Nephron progenitor cell (in vitro differentiated cells): ENCODE measurements at regions not wholly inside any gene's neighbourhood (a gene's known extent, or its start where the extent isn't known, plus 50 kb on each side); places are given as distances from the start of the nearest gene placed in this dataset.

ENCODE experiments used
- DNase-seq: peaks from one replicate; pipeline ENCODE4 v3.0.0; 2021
- H3K27ac Mint-ChIP-seq: 2 replicates; pipeline ENCODE4 v1.8.0; 2021; ENCODE audit warnings: mild to moderate bottlenecking, moderate library complexity, mixed read lengths
- H3K27me3 Mint-ChIP-seq: 2 replicates; pipeline ENCODE4 v1.8.0; 2021; ENCODE audit warnings: mild to moderate bottlenecking, low read depth, mixed read lengths; ENCODE audit not compliant: poor library complexity
- H3K36me3 Mint-ChIP-seq: 2 replicates; pipeline ENCODE4 v1.8.0; 2021; ENCODE audit warnings: low read depth, mixed read lengths
- H3K4me1 Mint-ChIP-seq: 2 replicates; pipeline ENCODE4 v1.8.0; 2021; ENCODE audit warnings: mixed read lengths
- H3K4me3 Mint-ChIP-seq: 2 replicates; pipeline ENCODE4 v1.8.0; 2021; ENCODE audit warnings: mild to moderate bottlenecking, moderate library complexity, mixed read lengths
- H3K9me3 Mint-ChIP-seq: 2 replicates; pipeline ENCODE4 v1.8.0; 2021; ENCODE audit warnings: mild to moderate bottlenecking, moderate library complexity, mixed read lengths
- TF ChIP-seq, protein P1 (sequence below): fragments of 200-600 bp; sonication (generic); IDR thresholded peaks from 2 replicates; pipeline ENCODE4 v1.5.0; 2021; ENCODE audit warnings: antibody characterized with exemption

DNA sequence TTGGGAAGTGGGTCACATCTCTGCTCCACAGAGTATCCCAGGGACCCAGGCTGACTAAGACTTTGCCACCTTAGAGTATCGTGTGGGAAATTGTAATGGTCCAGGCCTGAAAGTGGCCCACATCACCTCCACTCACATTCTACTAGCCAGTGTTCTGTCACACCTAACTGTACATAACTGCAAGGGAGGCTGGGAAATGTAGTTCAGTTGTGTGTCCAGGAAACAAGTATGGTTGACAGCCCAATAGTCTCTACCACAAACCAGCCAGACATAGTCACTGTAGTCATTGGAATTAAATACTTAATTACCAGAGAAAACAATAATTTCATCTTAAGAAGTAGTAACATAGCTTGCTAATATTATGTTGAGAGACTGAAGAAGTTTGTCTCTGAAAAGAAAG lies 233.4 kb upstream of the S100G start:
- no peaks in the 10 kb centered on the region for H3K9me3 Mint-ChIP-seq
- H3K27me3 Mint-ChIP-seq, result no peaks in the 10 kb centered on the region
- H3K4me1 Mint-ChIP-seq, result peaks cover 8% of the 10 kb centered on the region
- H3K27ac Mint-ChIP-seq, result no peak overlapping the region
- no peak for DNase-seq
- TF ChIP-seq, protein P1, sequence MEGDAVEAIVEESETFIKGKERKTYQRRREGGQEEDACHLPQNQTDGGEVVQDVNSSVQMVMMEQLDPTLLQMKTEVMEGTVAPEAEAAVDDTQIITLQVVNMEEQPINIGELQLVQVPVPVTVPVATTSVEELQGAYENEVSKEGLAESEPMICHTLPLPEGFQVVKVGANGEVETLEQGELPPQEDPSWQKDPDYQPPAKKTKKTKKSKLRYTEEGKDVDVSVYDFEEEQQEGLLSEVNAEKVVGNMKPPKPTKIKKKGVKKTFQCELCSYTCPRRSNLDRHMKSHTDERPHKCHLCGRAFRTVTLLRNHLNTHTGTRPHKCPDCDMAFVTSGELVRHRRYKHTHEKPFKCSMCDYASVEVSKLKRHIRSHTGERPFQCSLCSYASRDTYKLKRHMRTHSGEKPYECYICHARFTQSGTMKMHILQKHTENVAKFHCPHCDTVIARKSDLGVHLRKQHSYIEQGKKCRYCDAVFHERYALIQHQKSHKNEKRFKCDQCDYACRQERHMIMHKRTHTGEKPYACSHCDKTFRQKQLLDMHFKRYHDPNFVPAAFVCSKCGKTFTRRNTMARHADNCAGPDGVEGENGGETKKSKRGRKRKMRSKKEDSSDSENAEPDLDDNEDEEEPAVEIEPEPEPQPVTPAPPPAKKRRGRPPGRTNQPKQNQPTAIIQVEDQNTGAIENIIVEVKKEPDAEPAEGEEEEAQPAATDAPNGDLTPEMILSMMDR, result no peak
- no peak overlapping the region for H3K4me3 Mint-ChIP-seq
- H3K36me3 Mint-ChIP-seq, result peaks cover 8% of the 10 kb centered on the region

DNA sequence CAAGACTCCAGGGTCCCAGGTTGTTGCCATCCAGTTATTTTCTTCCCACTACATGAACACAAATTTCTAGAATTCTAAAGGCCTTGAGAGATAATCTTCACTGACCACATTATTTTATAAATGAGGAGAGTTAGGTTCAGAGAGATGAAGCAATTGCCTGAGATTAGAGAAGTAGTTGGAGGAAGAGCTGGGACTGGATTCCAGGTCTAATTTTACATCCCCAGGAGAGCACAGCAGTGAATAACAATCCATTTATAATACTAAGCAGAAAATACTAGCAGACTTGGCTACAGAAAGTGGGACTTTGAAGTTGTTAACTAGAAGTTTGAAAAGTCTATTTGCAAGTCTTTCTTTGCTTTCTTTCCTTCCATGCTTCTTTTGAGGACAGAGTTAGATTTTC lies 231.3 kb upstream of the S100G start:
- Mint-ChIP-seq H3K27me3 (no peaks in the 10 kb centered on the region), H3K4me1 (no peaks in the 10 kb centered on the region), H3K9me3 (peaks cover 13% of the 10 kb centered on the region), H3K4me3 (no peak overlapping the region), H3K36me3 (peaks cover 16% of the 10 kb centered on the region), H3K27ac (no peak overlapping the region)
- no peak for DNase-seq
- TF ChIP-seq, protein P1, result no peak

DNA sequence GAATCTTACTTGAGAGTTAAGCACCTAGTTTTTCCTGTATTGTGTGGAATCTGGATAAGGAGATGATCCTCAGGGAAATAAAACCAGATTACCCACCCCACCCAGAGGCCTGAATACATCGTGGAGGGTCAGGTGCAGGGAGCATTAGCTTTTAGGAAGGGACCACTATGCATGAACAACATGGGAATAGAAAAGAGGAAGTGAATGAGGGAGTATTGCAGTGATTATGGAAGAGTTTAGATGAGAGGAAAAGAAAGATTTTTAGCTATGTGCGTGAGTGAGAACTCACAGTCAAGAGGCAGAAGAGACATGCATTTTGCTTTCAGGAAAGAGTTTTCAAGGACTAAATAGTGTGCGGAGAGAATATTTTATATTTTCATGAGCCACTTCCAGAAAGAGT lies 222.3 kb upstream of the S100G start:
- peaks cover 7% of the 10 kb centered on the region for H3K9me3 Mint-ChIP-seq
- H3K36me3 Mint-ChIP-seq, result peaks cover 7% of the 10 kb centered on the region
- DNase-seq, result no peak
- TF ChIP-seq, protein P1, result no peak
- no peak overlapping the region for H3K27ac Mint-ChIP-seq
- H3K4me3 Mint-ChIP-seq, result no peak overlapping the region
- H3K4me1 Mint-ChIP-seq, result no peaks in the 10 kb centered on the region
- no peaks in the 10 kb centered on the region for H3K27me3 Mint-ChIP-seq

DNA sequence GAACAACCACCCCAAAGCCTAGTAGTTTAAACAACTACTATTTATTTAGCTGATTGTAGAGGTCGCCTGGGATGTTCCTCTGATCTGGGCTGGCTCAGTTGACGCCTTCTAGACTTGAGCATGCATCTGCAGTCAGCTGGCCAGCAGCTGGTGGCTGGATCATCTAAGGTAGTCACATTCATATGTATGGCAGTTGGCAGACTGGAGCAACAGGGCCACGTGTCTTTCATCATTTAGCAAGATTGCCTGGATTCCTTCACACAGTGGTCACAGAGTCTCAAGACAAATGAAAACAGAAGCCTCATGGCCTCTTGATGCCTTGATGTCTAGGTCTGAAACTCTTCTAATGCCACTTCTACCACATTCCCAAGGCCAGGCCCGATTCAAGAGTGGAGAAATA lies 220.6 kb upstream of the S100G start:
- H3K4me3 Mint-ChIP-seq, result no peak overlapping the region
- TF ChIP-seq, protein P1, result no peak
- H3K4me1 Mint-ChIP-seq, result no peaks in the 10 kb centered on the region
- DNase-seq, result no peak
- no peak overlapping the region for H3K27ac Mint-ChIP-seq
- no peaks in the 10 kb centered on the region for H3K9me3 Mint-ChIP-seq
- no peaks in the 10 kb centered on the region for H3K36me3 Mint-ChIP-seq
- no peaks in the 10 kb centered on the region for H3K27me3 Mint-ChIP-seq

DNA sequence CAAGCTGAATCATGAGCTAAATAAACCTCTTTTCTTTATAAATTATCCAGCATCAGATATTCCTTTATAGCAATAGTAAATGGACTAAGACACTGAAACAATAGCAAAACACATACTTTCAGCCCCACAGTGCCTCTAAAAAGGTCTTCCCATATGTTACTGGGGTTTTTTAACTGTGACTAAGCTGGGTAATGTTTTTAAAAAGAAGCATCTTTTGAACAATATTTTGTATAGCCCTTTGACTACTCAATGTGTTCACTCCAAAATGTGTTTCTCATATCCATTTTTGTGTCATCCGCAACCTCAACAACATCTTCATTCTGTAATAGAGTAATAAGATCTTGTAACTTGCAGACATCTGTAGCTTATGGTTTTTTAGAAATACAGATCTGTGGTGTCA lies 218.7 kb upstream of the S100G start:
- H3K36me3 Mint-ChIP-seq, result no peaks in the 10 kb centered on the region
- DNase-seq, result no peak
- H3K27ac Mint-ChIP-seq, result no peak overlapping the region
- TF ChIP-seq, protein P1, result no peak
- peaks cover 1% of the 10 kb centered on the region for H3K4me1 Mint-ChIP-seq
- no peaks in the 10 kb centered on the region for H3K9me3 Mint-ChIP-seq
- H3K27me3 Mint-ChIP-seq, result no peaks in the 10 kb centered on the region
- H3K4me3 Mint-ChIP-seq, result no peak overlapping the region

DNA sequence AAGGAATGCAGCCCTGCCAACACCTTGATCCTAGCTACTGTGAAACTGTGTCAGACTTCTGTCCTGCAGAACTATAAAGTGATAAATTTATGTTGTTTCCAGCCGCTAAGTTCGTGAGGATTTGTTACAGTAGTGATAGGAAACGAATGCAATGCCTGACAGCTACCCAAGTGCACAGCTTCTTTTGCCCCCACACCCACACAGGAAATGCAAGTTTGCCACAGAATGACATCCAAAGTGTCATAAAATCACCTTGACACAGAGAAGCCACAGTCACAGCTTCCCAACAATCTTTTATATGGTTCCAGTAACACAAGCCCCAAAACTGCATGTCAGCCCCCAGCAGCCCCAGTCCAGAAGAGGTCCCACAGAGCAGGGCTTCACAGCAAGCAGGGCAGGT lies 216.9 kb upstream of the S100G start:
- Mint-ChIP-seq H3K27me3 (peaks cover 4% of the 10 kb centered on the region), H3K9me3 (no peaks in the 10 kb centered on the region), H3K4me3 (no peak overlapping the region), H3K27ac (no peak overlapping the region), H3K4me1 (peaks cover 19% of the 10 kb centered on the region), H3K36me3 (no peaks in the 10 kb centered on the region)
- TF ChIP-seq, protein P1, result no peak
- DNase-seq, result no peak
